OCI-LY1 (cell line): ENCODE measurements at regions not wholly inside any gene's neighbourhood (a gene's known extent, or its start where the extent isn't known, plus 50 kb on each side); places are given as distances from the start of the nearest gene placed in this dataset.

Source experiments
- H2AFZ ChIP-seq: fragments of 200-600 bp; sonication (generic), shearing (Covaris generic); 2 replicates; pipeline ENCODE4 v1.6.0; 2014; ENCODE audit warnings: antibody characterized with exemption, mild to moderate bottlenecking, low read length
- H3F3A ChIP-seq: fragments of 200-600 bp; sonication (generic), shearing (Covaris generic); 2 replicates; pipeline ENCODE4 v1.6.0; 2014; ENCODE audit warnings: mild to moderate bottlenecking, antibody characterized with exemption, low read length, moderate library complexity; ENCODE audit not compliant: insufficient read depth
- H3K27ac ChIP-seq: fragments of 200-600 bp; sonication (generic); 2 replicates; pipeline ENCODE4 v1.5.1; 2014; ENCODE audit warnings: low read length, mixed run types, mild to moderate bottlenecking, low read depth; ENCODE audit not compliant: poor library complexity, severe bottlenecking
- H3K27me3 ChIP-seq: fragments of 200-600 bp; sonication (generic); 2 replicates; pipeline ENCODE4 v1.6.0; 2014; ENCODE audit warnings: antibody characterized with exemption, mild to moderate bottlenecking, low read length, moderate library complexity; ENCODE audit not compliant: insufficient read depth
- H3K36me3 ChIP-seq: fragments of 200-600 bp; sonication (generic); 2 replicates; pipeline ENCODE4 v1.6.1; 2014; ENCODE audit warnings: mild to moderate bottlenecking, antibody characterized with exemption, low read length, moderate library complexity, mixed read lengths; ENCODE audit not compliant: insufficient read depth
- H3K4me1 ChIP-seq: fragments of 200-600 bp; sonication (generic); 2 replicates; pipeline ENCODE4 v1.5.1; 2014; ENCODE audit warnings: mild to moderate bottlenecking, low read length, moderate library complexity; ENCODE audit not compliant: insufficient read depth, severe bottlenecking
- H3K4me2 ChIP-seq: fragments of 200-600 bp; sonication (generic), shearing (Covaris generic); 2 replicates; pipeline ENCODE4 v1.6.1; 2014; ENCODE audit warnings: low read length
- H3K4me3 ChIP-seq: fragments of 200-600 bp; sonication (generic); 2 replicates; pipeline ENCODE4 v1.5.1; 2014; ENCODE audit warnings: low read length, low read depth, mild to moderate bottlenecking, mixed read lengths; ENCODE audit not compliant: poor library complexity, severe bottlenecking
- H3K79me2 ChIP-seq: fragments of 200-600 bp; shearing (Covaris generic); 2 replicates; pipeline ENCODE4 v1.6.1; 2016; ENCODE audit warnings: mixed run types, low read length, mixed read lengths; ENCODE audit not compliant: insufficient read depth
- H3K9ac ChIP-seq: fragments of 200-600 bp; sonication (generic), shearing (Covaris generic); 2 replicates; pipeline ENCODE4 v1.6.1; 2014; ENCODE audit warnings: mild to moderate bottlenecking, low read length, mixed read lengths
- H3K9me2 ChIP-seq: fragments of 200-600 bp; sonication (generic), shearing (Covaris generic); 2 replicates; pipeline ENCODE4 v1.6.1; 2014; ENCODE audit warnings: low read depth, mild to moderate bottlenecking, low read length, mixed read lengths
- H3K9me3 ChIP-seq: fragments of 200-600 bp; shearing (Covaris generic); 2 replicates; pipeline ENCODE4 v1.6.1; 2014; ENCODE audit warnings: low read length, mixed read lengths
- H4K20me1 ChIP-seq: fragments of 200-600 bp; sonication (generic), shearing (Covaris generic); 2 replicates; pipeline ENCODE4 v1.6.0; 2016; ENCODE audit warnings: mild to moderate bottlenecking, low read length; ENCODE audit not compliant: insufficient read depth
- CTCF ChIP-seq: fragments of 200-600 bp; sonication (generic), shearing (Covaris generic); IDR thresholded peaks from 2 replicates; pipeline ENCODE4 v1.5.1; 2017; ENCODE audit warnings: mild to moderate bottlenecking, antibody characterized with exemption, low read length, moderate library complexity, mixed read lengths
- EZH2 ChIP-seq: fragments of 200-600 bp; sonication (generic), shearing (Covaris generic); IDR thresholded peaks from 2 replicates; pipeline ENCODE4 v1.8.0; 2017; ENCODE audit warnings: borderline replicate concordance, mixed run types, mild to moderate bottlenecking, antibody characterized with exemption, low read length, moderate library complexity, mixed read lengths

- no peaks in the 10 kb centered on the region for H3K4me1 ChIP-seq
Measured at GRCh38 chr21:16283516-16283915, 553.7 kb downstream of the USP25 start.

GRCh38 chr21:16285605-16286126 is 555.9 kb downstream of the USP25 start:
- no peak overlapping the region for H2AFZ ChIP-seq

More at GRCh38 chr21:16283516-16283915, 553.7 kb downstream of the USP25 start:
- Histone ChIP-seq H4K20me1 (no peaks in the 10 kb centered on the region), H3K4me2 (no peak overlapping the region), H3K27ac (no peak overlapping the region), H3K9me3 (no peaks in the 10 kb centered on the region), H2AFZ (no peak overlapping the region), H3K79me2 (no peaks in the 10 kb centered on the region), H3K27me3 (no peaks in the 10 kb centered on the region), H3K9me2 (no peaks in the 10 kb centered on the region), H3K9ac (no peak overlapping the region), H3F3A (no peaks in the 10 kb centered on the region), H3K4me3 (no peak overlapping the region), H3K36me3 (no peaks in the 10 kb centered on the region)
- no peak for TF ChIP-seq EZH2
- no peak for TF ChIP-seq CTCF

GRCh38 chr21:16287046-16287445 is 557.3 kb downstream of the USP25 start:
- no peaks in the 10 kb centered on the region for H3K79me2 ChIP-seq
- H3K4me3 ChIP-seq: no peak overlapping the region
- H3K9ac ChIP-seq: no peak overlapping the region
- no peaks in the 10 kb centered on the region for H3F3A ChIP-seq
- H3K4me1 ChIP-seq: no peaks in the 10 kb centered on the region
- TF ChIP-seq EZH2 (no peak), CTCF (no peak)
- no peaks in the 10 kb centered on the region for H3K36me3 ChIP-seq
- H3K4me2 ChIP-seq: no peak overlapping the region
- H3K9me2 ChIP-seq: no peaks in the 10 kb centered on the region
- no peak overlapping the region for H2AFZ ChIP-seq
- no peaks in the 10 kb centered on the region for H3K9me3 ChIP-seq
- H3K27me3 ChIP-seq: no peaks in the 10 kb centered on the region
- no peak overlapping the region for H3K27ac ChIP-seq
- no peaks in the 10 kb centered on the region for H4K20me1 ChIP-seq

More at GRCh38 chr21:16285605-16286126, 555.9 kb downstream of the USP25 start:
- H3K79me2 ChIP-seq: no peaks in the 10 kb centered on the region
- no peaks in the 10 kb centered on the region for H4K20me1 ChIP-seq
- no peak overlapping the region for H3K4me2 ChIP-seq
- H3F3A ChIP-seq: no peaks in the 10 kb centered on the region
- no peaks in the 10 kb centered on the region for H3K9me2 ChIP-seq
- H3K9me3 ChIP-seq: no peaks in the 10 kb centered on the region
- H3K4me1 ChIP-seq: no peaks in the 10 kb centered on the region
- H3K27me3 ChIP-seq: no peaks in the 10 kb centered on the region
- no peak overlapping the region for H3K9ac ChIP-seq
- no peak overlapping the region for H3K4me3 ChIP-seq
- H3K36me3 ChIP-seq: no peaks in the 10 kb centered on the region
- H3K27ac ChIP-seq: no peak overlapping the region
- TF ChIP-seq CTCF (no peak), EZH2 (no peak)
